ENCODE measurements at regions not wholly inside any gene's neighbourhood (a gene's known extent, or its start where the extent isn't known, plus 50 kb on each side); places are given as distances from the start of the nearest gene placed in this dataset.

- no peak for DNase-seq (ENCODE audit: low spot score)
Measured at GRCh38 chr1:86296305-86297205, 99.6 kb downstream of the ODF2L start.

- DNase-seq (ENCODE audit: low spot score), result no peak
Measured at GRCh38 chr1:86289746-86290145, 106.4 kb downstream of the ODF2L start.

DNA sequence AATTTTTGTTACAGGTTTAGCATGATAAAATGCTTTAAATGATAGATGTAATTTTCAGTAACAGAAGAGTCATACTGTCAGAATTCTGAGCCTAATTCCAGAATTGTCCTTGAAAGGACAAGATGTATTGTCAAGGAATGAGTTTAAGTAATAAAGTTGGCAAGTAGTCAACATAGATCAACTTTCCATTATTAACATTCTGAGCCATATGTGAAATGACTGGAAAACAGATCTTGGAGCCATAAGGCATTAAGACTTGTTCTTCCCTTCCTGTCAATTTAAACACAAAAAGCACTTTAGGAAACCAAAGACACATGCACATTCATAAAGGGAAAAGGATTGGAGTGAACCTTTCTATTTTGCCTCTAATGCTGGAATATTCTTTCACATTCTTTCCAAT, 107.0 kb downstream of the ODF2L start:
- no peak for DNase-seq (ENCODE audit: low spot score)

GRCh38 chr1:86288586-86289147, 107.5 kb downstream of the ODF2L start:
- DNase-seq (ENCODE audit: low spot score), result no peak

DNA sequence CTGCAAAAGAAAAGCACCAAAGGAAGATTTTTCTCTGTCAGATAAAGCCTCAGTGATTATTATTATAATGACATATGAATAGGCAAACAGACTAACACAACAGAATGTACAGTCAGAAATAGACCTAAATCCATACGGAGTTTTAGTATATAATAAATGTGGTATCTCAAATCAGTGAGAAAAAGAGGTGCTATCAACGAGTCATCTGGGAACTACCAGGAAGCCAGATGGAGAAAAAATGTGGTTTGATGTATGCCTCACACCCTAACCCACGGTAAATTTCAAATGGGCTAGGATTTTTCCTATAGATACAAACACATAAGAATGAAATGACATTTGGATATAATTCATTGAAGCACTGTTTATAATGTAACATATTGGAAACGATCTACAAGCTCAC, 110.3 kb downstream of the ODF2L start:
- no peak for DNase-seq (ENCODE audit: low spot score)

- no peak for DNase-seq (ENCODE audit: low spot score)
Measured at GRCh38 chr1:86282611-86283010, 113.5 kb downstream of the ODF2L start.

GRCh38 chr1:86277936-86278335, 118.2 kb downstream of the ODF2L start:
- no peak for DNase-seq (ENCODE audit: low spot score)

- DNase-seq (ENCODE audit: low spot score), result no peak
Measured at GRCh38 chr1:86273066-86273465, 116.5 kb upstream of the COL24A1 start.

DNA sequence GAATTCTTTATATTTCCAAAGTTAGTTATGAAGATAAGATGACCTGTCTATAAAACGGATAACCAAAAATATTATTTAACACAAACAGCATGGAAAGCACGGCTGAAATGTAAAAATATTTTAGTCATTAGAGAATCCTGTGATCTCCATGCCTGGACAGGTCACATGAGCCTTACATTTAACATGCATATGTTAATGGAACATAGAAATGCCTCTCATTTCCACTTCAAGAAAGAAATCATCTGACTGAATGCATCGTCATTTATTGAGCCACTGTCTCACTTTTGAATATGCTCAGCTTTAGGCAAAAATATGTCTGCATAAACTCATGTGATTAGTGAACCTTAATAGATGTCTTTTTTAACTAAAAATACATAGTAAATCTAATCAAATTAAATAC, 115.5 kb upstream of the COL24A1 start:
- DNase-seq (ENCODE audit: low spot score), result no peak

- DNase-seq (ENCODE audit: low spot score), result no peak
Measured at GRCh38 chr1:86271046-86271445, 114.5 kb upstream of the COL24A1 start.

- DNase-seq (ENCODE audit: low spot score), result no peak
Measured at GRCh38 chr1:86263101-86263500, 106.5 kb upstream of the COL24A1 start.

DNA sequence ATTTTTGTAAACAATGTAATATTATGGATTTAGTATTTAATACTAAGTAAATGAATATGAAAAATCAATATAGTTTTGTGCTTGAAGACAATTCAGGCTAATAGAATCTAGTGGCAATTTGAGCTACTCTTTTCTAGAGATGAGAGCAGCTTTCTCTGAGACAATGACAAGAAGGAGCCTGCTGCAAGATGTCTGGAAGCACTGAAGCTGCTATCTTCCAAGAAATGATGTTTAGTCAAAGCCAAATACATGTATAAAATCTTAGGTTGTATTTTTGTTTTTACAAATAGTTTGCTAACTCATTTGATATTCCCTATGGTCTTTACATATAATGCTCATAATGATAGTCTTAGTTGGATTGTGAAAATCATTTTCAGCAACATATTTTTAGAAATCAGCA, 103.9 kb upstream of the COL24A1 start:
- DNase-seq (ENCODE audit: low spot score), result no peak

GRCh38 chr1:86259390-86259789, 102.8 kb upstream of the COL24A1 start:
- DNase-seq (ENCODE audit: low spot score), result no peak

DNA sequence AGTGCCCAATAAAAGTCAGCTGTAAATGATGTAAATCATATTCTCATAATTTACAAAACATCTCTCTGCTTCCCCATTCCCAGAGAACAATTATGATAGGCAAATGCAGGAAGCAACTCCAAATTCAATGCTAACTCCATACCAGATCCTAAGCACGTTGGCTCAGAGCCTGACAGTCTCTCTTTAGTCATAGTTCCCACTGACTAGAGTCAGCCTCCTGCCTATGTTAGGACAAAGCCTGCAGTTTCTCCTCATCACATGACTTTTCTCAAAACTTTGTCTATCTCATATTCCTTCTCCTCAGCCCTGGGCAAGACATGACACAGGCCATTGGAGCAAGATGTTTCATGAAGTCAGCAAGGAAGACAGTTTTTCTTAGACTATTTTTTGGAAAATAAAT, 101.5 kb upstream of the COL24A1 start:
- DNase-seq (ENCODE audit: low spot score), result no peak

- DNase-seq (ENCODE audit: low spot score), result no peak
Measured at GRCh38 chr1:86247597-86248279, 91.2 kb upstream of the COL24A1 start.

GRCh38 chr1:86245566-86246190, 89.1 kb upstream of the COL24A1 start:
- DNase-seq (ENCODE audit: low spot score), result no peak

DNA sequence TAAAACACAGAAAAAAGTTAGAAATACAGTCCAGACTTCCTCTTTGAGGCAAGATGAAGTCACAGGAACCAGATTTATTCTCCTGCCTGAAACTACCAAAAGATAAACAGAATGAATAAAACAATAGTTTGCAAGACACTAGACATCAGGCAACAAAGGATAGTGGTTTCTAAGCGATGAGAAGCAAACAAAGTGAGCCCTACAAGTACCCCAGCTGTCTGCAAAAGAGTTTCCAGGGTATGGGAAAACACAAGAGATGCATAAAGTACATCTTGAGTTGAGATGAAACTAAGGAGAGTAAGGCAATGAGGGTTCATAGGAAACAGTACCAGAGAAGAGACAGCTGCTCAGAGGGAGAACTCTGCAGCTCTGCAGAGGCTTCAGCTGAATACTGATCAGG, 83.3 kb upstream of the COL24A1 start:
- no peak for DNase-seq (ENCODE audit: low spot score)

DNA sequence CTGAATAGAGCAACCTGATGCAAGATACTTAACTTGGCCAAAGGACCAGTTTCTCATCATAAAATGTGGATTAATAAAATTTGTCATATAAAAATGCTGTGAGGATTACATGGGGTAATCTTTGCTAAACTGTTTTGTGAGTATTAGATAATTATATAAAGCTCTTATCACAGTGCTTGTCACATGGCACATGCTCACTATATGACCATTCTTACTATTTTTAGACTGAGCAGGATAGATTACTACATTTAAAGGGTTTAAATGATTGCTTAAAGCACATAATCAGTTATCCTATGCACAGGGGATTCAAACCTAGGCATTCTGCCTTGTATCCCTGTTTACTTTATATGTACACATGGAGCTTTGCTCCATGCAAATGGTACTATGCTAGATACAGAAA, 82.9 kb upstream of the COL24A1 start:
- no peak for DNase-seq (ENCODE audit: low spot score)

GRCh38 chr1:86238226-86238625, 81.7 kb upstream of the COL24A1 start:
- DNase-seq (ENCODE audit: low spot score), result no peak

GRCh38 chr1:86235852-86236251, 79.3 kb upstream of the COL24A1 start:
- DNase-seq (ENCODE audit: low spot score), result no peak

DNA sequence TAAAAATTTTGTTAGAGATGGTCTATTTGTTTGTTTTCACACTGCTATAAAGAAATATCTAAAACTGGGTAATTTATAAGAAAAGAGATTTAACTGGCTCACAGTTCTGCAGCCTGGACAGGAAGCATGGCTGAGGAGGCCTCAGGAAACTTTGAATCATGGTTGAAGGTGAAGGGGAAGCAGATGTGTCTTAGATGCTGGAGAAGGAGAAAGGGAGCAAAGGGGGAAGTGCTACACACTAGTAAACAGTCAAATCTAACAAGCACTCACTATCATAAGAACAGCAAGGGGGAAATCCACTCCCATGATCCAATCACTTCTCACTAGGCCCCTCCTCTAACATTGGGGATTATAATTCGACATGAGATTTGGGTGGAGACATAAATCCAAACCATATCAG, 76.8 kb upstream of the COL24A1 start:
- no peak for DNase-seq (ENCODE audit: low spot score)

DNA sequence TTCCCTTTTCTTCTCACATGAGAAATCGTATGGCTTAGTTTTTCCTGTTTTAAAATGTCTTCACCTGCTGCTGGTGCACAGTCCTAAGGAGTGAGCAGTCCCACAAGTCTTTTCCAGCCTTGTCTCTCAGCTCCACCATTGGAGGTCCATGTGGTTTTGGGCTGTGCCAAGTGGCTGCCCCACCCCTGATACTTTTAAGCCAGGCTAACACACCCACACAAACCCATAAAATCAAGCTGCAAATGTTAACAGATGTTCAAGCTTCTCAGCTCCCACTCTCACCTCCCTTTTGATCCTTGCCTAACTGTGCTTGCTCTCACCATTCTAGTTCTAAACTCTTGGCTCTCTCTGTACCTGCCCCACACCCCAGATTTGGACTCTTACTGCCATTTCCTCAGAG, 74.5 kb upstream of the COL24A1 start:
- DNase-seq (ENCODE audit: low spot score), result no peak
